Calu3 (cell line): ENCODE measurements at regions not wholly inside any gene's neighbourhood (a gene's known extent, or its start where the extent isn't known, plus 50 kb on each side); places are given as distances from the start of the nearest gene placed in this dataset.
"Not testable (repeated sequence)": the region's sequence is repeated elsewhere in the genome, so short reads cannot be mapped to it uniquely, and the experiment has no call there.

Experiments used
- BruUV-seq: library from RNA; stranded (reverse); fragments of 400-500 nt; replicated peaks from 2 replicates; lab custom pipeline; 2021; lab: Mats Ljungman, UMichigan
- CTCF ChIA-PET: fragments of 300-600 bp; sonication (Branson Sonifier 250); formaldehyde crosslinking; loops from one replicate; lab custom pipeline; 2022; ENCODE audit warnings: antibody characterized with exemption; lab: Charles Lee
- DNase-seq: peaks from one replicate; pipeline ENCODE4 v3.0.0; 2022
- H3K27ac Mint-ChIP-seq: one replicate; pipeline ENCODE4 v1.8.0; 2022; ENCODE audit warnings: mixed read lengths; ENCODE audit not compliant: unreplicated experiment
- H3K27me3 Mint-ChIP-seq: one replicate; pipeline ENCODE4 v1.8.0; 2022; ENCODE audit warnings: mixed read lengths; ENCODE audit not compliant: unreplicated experiment
- H3K36me3 Mint-ChIP-seq: one replicate; pipeline ENCODE4 v1.8.0; 2022; ENCODE audit warnings: mild to moderate bottlenecking, moderate library complexity, mixed read lengths; ENCODE audit not compliant: insufficient read depth, unreplicated experiment
- H3K4me1 Mint-ChIP-seq: one replicate; pipeline ENCODE4 v1.8.0; 2022; ENCODE audit warnings: mild to moderate bottlenecking, low read depth, mixed read lengths; ENCODE audit not compliant: unreplicated experiment
- H3K4me3 Mint-ChIP-seq: one replicate; pipeline ENCODE4 v1.8.0; 2022; ENCODE audit warnings: mild to moderate bottlenecking, low read depth, moderate library complexity, mixed read lengths; ENCODE audit not compliant: unreplicated experiment
- H3K9me3 Mint-ChIP-seq: one replicate; pipeline ENCODE4 v1.8.0; 2022; ENCODE audit warnings: low read depth, mixed read lengths; ENCODE audit not compliant: unreplicated experiment
- intact Hi-C: fragments of 100-400 bp; cut with micrococcal nuclease; formaldehyde crosslinking; loops from one replicate; pipeline ENCODE4 v1.10.0; 2022; ENCODE audit not compliant: unreplicated experiment
- TF ChIP-seq, protein P1 (sequence below): fragments of 200-600 bp; IDR thresholded peaks from one replicate; pipeline ENCODE4 v1.8.0; 2022; ENCODE audit warnings: antibody characterized with exemption; ENCODE audit not compliant: unreplicated experiment

DNA sequence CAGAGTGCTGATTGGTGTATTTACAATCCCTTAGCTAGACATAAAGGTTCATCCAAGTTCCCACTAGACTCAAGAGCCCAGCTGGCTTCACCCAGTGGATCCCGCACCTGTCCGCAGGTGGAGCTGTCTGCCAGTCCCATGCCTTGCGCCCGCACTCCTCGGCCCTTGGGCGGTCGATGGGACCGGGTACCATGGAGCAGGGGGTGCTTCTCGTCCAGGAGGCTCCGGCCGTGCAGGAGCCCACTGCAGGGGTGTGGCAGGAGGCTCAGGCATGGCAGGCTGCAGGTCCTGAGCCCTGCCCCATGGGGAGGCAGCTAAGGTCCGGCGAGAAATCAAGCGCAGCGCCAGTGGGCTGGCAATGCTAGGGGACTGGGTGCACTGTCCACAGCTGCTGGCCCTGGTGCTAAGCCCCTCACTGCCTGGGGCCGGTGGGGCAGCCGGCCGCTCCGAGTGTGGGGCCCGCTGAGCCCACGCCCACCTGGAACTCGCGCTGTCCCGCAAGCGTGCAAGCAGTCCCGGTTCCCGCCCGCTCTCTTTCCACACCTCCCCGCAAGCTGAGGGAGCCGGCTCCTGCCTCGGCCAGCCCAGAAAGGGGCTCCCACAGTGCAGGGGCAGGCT is 1206.3 kb downstream of the OTOL1 start:
- DNase-seq: no peak
- intact Hi-C loops: no loop called here

DNA sequence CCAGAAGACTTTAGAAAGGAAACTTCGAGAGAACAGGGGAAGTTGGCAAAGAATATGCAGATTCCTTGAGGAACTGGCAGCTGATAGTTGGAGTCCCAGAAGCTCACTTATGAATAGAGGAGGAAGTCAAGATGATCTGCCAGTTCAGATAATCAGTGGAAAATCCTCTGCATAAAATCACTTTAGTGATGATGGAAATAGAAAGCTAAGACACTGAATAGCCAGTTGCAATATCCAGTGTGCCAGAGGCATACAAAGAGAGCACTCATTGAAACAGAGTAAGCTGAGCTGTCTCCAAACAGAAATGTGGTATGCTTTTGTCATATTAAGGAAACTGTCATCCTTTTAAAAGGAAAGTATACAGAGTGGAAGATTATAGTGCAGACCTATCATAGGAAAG is 1207.6 kb downstream of the OTOL1 start:
- H3K9me3 Mint-ChIP-seq: no peaks in the 10 kb centered on the region
- TF ChIP-seq, protein P1, sequence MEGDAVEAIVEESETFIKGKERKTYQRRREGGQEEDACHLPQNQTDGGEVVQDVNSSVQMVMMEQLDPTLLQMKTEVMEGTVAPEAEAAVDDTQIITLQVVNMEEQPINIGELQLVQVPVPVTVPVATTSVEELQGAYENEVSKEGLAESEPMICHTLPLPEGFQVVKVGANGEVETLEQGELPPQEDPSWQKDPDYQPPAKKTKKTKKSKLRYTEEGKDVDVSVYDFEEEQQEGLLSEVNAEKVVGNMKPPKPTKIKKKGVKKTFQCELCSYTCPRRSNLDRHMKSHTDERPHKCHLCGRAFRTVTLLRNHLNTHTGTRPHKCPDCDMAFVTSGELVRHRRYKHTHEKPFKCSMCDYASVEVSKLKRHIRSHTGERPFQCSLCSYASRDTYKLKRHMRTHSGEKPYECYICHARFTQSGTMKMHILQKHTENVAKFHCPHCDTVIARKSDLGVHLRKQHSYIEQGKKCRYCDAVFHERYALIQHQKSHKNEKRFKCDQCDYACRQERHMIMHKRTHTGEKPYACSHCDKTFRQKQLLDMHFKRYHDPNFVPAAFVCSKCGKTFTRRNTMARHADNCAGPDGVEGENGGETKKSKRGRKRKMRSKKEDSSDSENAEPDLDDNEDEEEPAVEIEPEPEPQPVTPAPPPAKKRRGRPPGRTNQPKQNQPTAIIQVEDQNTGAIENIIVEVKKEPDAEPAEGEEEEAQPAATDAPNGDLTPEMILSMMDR: no peak
- no peaks in the 10 kb centered on the region for H3K27me3 Mint-ChIP-seq
- peak overlapping the region; percentile 15 for H3K27ac Mint-ChIP-seq
- H3K4me3 Mint-ChIP-seq: no peak overlapping the region
- no TSS peak for BruUV-seq
- CTCF ChIA-PET: interaction anchor here (0.8 kb wide), 1 partner anchor 11 kb away, joined by 3 read pairs; no protein-coding TSS in a partner anchor
- intact Hi-C loops: no loop called here
- peaks cover 23% of the 10 kb centered on the region for H3K4me1 Mint-ChIP-seq
- DNase-seq: no peak
- no peaks in the 10 kb centered on the region for H3K36me3 Mint-ChIP-seq

More for the DNA sequence above, 1206.3 kb downstream of the OTOL1 start:
- H3K4me1 Mint-ChIP-seq: peaks cover 14% of the 10 kb centered on the region
- no peak overlapping the region for H3K27ac Mint-ChIP-seq
- CTCF ChIA-PET: interaction anchor here (0.8 kb wide), 1 partner anchor 19 kb away, joined by 3 read pairs; no protein-coding TSS in a partner anchor
- H3K9me3 Mint-ChIP-seq: no peaks in the 10 kb centered on the region
- TF ChIP-seq, protein P1: no peak
- H3K36me3 Mint-ChIP-seq: no peaks in the 10 kb centered on the region
- no peaks in the 10 kb centered on the region for H3K27me3 Mint-ChIP-seq
- H3K4me3 Mint-ChIP-seq: no peak overlapping the region
- no TSS peak for BruUV-seq

- CTCF ChIA-PET: interaction anchor here (0.8 kb wide), 1 partner anchor 10 kb away, joined by 3 read pairs; no protein-coding TSS in a partner anchor
- Mint-ChIP-seq H3K4me3 (no peak overlapping the region), H3K27ac (peak overlapping the region; percentile 15), H3K27me3 (no peaks in the 10 kb centered on the region), H3K36me3 (no peaks in the 10 kb centered on the region), H3K4me1 (peaks cover 30% of the 10 kb centered on the region), H3K9me3 (no peaks in the 10 kb centered on the region)
- TF ChIP-seq, protein P1: no peak
- DNase-seq: no peak
- intact Hi-C loops: no loop called here
- BruUV-seq: no TSS peak
These were observed 1208.3 kb downstream of the OTOL1 start for GRCh38 chr3:162704799-162705385.

GRCh38 chr3:162708394-162708793 is 1211.8 kb downstream of the OTOL1 start:
- H3K9me3 Mint-ChIP-seq, intact Hi-C loops, H3K36me3 Mint-ChIP-seq, CTCF ChIA-PET, H3K27me3 Mint-ChIP-seq, BruUV-seq, DNase-seq: not testable (repeated sequence)
- Mint-ChIP-seq H3K4me3 (peak overlapping the region; percentile 45), H3K4me1 (peaks cover 30% of the 10 kb centered on the region), H3K27ac (peak overlapping the region; percentile 48)

DNA sequence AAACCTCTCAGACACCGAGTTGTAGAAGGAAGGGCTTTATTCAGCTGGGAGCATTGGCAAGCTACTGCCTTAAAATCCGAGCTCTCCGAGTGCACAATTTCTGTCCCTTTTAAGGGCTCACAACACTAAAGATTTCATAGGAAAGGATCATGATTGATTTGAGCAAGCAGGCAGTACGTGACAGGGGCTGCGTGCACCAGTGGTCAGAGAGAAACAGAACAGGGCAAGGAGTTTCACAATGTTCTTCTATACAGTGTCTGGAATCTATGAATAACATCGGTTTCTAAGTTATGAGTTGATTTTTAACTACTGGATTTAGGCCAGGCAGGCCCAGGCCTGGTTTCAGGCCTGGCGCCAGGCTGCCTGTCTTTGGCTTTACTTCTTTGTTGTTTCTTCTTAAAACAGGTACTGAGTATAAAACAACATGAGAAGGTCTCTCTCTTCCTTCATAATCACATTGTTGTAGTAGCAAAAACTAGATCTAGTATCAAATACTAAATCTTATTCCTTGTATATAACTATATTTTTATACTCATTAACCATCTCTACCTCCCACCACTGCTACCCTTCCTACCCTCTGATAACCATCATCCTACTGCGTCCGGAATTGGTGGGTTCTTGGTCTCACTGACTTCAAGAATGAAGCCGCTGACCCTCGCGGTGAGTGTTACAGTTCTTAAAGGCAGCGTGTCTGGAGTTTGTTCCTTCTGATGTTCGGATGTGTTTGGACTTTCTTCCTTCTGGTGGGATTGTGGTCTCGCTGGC is 1212.5 kb downstream of the OTOL1 start:
- BruUV-seq, intact Hi-C loops, H3K36me3 Mint-ChIP-seq, H3K27me3 Mint-ChIP-seq, H3K9me3 Mint-ChIP-seq: not testable (repeated sequence)
- peak; percentile 44 for DNase-seq
- peak overlapping the region; percentile 45 for H3K4me3 Mint-ChIP-seq
- CTCF ChIA-PET: interaction anchor here (0.9 kb wide), 1 partner anchor 11 kb away, joined by 3 read pairs; no protein-coding TSS in a partner anchor
- peak overlapping the region; percentile 48 for H3K27ac Mint-ChIP-seq
- H3K4me1 Mint-ChIP-seq: peaks cover 26% of the 10 kb centered on the region
